ENCODE measurements at regions not wholly inside any gene's neighbourhood (a gene's known extent, or its start where the extent isn't known, plus 50 kb on each side); places are given as distances from the start of the nearest gene placed in this dataset.

GRCh38 chr18:30481871-30482270, 560.7 kb downstream of the DSC3 start:
- no peaks in the 10 kb centered on the region for H3K4me1 Mint-ChIP-seq
- ChIA-PET CTCF (no interaction called here), POLR2A (no interaction called here)
- intact Hi-C loops (cut with micrococcal nuclease), result no loop called here
- no peaks in the 10 kb centered on the region for H3K36me3 Mint-ChIP-seq (ENCODE audit: low read depth)
- no peak for TF ChIP-seq CTCF (IDR thresholded peaks at IDR 0.05)
- H3K27ac Mint-ChIP-seq, result no peak overlapping the region
- DNase-seq (no peak), ATAC-seq (ENCODE audit: low read depth) (no peak)
- H3K9me3 Mint-ChIP-seq, result peaks cover 3% of the 10 kb centered on the region
- H3K27me3 Mint-ChIP-seq, result no peaks in the 10 kb centered on the region
- no peak overlapping the region for H3K4me3 Mint-ChIP-seq

- no peak for TF ChIP-seq CTCF (IDR thresholded peaks at IDR 0.05)
- intact Hi-C loops (cut with micrococcal nuclease), result no loop called here
Observed at GRCh38 chr18:30469091-30469490, 573.5 kb downstream of the DSC3 start.

GRCh38 chr18:30465096-30465495, 577.4 kb downstream of the DSC3 start:
- H3K4me1 Mint-ChIP-seq, result no peaks in the 10 kb centered on the region
- ChIA-PET CTCF (no interaction called here), POLR2A (no interaction called here)
- ATAC-seq (ENCODE audit: low read depth), result no peak
- peaks cover 2% of the 10 kb centered on the region for H3K9me3 Mint-ChIP-seq
- no peaks in the 10 kb centered on the region for H3K36me3 Mint-ChIP-seq (ENCODE audit: low read depth)
- DNase-seq, result no peak
- no peak for TF ChIP-seq CTCF (IDR thresholded peaks at IDR 0.05)
- intact Hi-C loops (cut with micrococcal nuclease), result no loop called here
- no peak overlapping the region for H3K4me3 Mint-ChIP-seq
- H3K27ac Mint-ChIP-seq, result no peak overlapping the region
- H3K27me3 Mint-ChIP-seq, result no peaks in the 10 kb centered on the region

More at GRCh38 chr18:30469091-30469490, 573.5 kb downstream of the DSC3 start:
- Mint-ChIP-seq H3K27ac (no peak overlapping the region), H3K4me3 (no peak overlapping the region), H3K9me3 (peaks cover 2% of the 10 kb centered on the region), H3K4me1 (no peaks in the 10 kb centered on the region), H3K36me3 (ENCODE audit: low read depth) (no peaks in the 10 kb centered on the region), H3K27me3 (no peaks in the 10 kb centered on the region)
- ATAC-seq (ENCODE audit: low read depth) (no peak), DNase-seq (no peak)
- POLR2A ChIA-PET, result no interaction called here
- CTCF ChIA-PET, result no interaction called here

GRCh38 chr18:30457156-30457555, 585.4 kb downstream of the DSC3 start:
- ChIA-PET POLR2A (no interaction called here), CTCF (no interaction called here)
- Mint-ChIP-seq H3K4me3 (no peak overlapping the region), H3K27ac (no peak overlapping the region), H3K36me3 (ENCODE audit: low read depth) (no peaks in the 10 kb centered on the region), H3K27me3 (no peaks in the 10 kb centered on the region), H3K9me3 (peaks cover 3% of the 10 kb centered on the region), H3K4me1 (no peaks in the 10 kb centered on the region)
- ATAC-seq (ENCODE audit: low read depth), result no peak
- intact Hi-C loops (cut with micrococcal nuclease), result no loop called here
- no peak for TF ChIP-seq CTCF (IDR thresholded peaks at IDR 0.05)
- no peak for DNase-seq

- H3K9me3 Mint-ChIP-seq, result peaks cover 3% of the 10 kb centered on the region
- no peak overlapping the region for H3K27ac Mint-ChIP-seq
- no peak for TF ChIP-seq CTCF (IDR thresholded peaks at IDR 0.05)
- no peak for ATAC-seq (ENCODE audit: low read depth)
- intact Hi-C loops (cut with micrococcal nuclease), result no loop called here
- no peak for DNase-seq
- no peaks in the 10 kb centered on the region for H3K36me3 Mint-ChIP-seq (ENCODE audit: low read depth)
- POLR2A ChIA-PET, result no interaction called here
- H3K27me3 Mint-ChIP-seq, result no peaks in the 10 kb centered on the region
- no peaks in the 10 kb centered on the region for H3K4me1 Mint-ChIP-seq
- H3K4me3 Mint-ChIP-seq, result no peak overlapping the region
- CTCF ChIA-PET, result no interaction called here
Observed at GRCh38 chr18:30455741-30456140, 586.8 kb downstream of the DSC3 start.
